SK-N-MC (cell line): ENCODE measurements at regions not wholly inside any gene's neighbourhood (a gene's known extent, or its start where the extent isn't known, plus 50 kb on each side); places are given as distances from the start of the nearest gene placed in this dataset.

ENCODE experiments used
- DNase-seq: peaks from one replicate; pipeline ENCODE4 v3.0.0-alpha.2; 2011; ENCODE audit warnings: low read depth, low spot score
- H3K27ac ChIP-seq: fragments of 200-600 bp; sonication (generic); 2 replicates; pipeline ENCODE4 v1.5.1; 2016; ENCODE audit warnings: mixed run types
- H3K36me3 ChIP-seq: fragments of 200-600 bp; sonication (generic); 2 replicates; pipeline ENCODE4 v1.6.1; 2017; ENCODE audit warnings: antibody characterized with exemption, low read length, mixed read lengths; ENCODE audit not compliant: insufficient read depth
- H3K4me3 ChIP-seq: fragments of 200-600 bp; sonication (generic); 2 replicates; pipeline ENCODE4 v1.5.1; 2016
- H3K9ac ChIP-seq: fragments of 200-600 bp; sonication (generic); 2 replicates; pipeline ENCODE4 v1.8.0; 2017; ENCODE audit warnings: mixed run types, mixed read lengths; ENCODE audit not compliant: insufficient read length
- H3K9me3 ChIP-seq: fragments of 200-600 bp; sonication (generic); 2 replicates; pipeline ENCODE4 v1.6.1; 2017; ENCODE audit warnings: low read depth, mild to moderate bottlenecking, antibody characterized with exemption, low read length, moderate library complexity, mixed read lengths
- EZH2 ChIP-seq: fragments of 200-600 bp; sonication (generic); IDR thresholded peaks from one replicate; pipeline ENCODE4 v1.6.1; 2017; ENCODE audit warnings: antibody characterized with exemption
- FOXP2 ChIP-seq: optimal IDR thresholded peaks from 2 replicates; pipeline ENCODE3; 2011; ENCODE audit warnings: mild to moderate bottlenecking, moderate library complexity; ENCODE audit not compliant: insufficient read depth; ENCODE audit errors: extremely low read length, control extremely low read depth
- POLR2AphosphoS5 ChIP-seq: IDR thresholded peaks from 2 replicates; pipeline ENCODE4 v1.6.1; 2012; ENCODE audit warnings: mild to moderate bottlenecking, low read depth, low read length, borderline replicate concordance

DNA sequence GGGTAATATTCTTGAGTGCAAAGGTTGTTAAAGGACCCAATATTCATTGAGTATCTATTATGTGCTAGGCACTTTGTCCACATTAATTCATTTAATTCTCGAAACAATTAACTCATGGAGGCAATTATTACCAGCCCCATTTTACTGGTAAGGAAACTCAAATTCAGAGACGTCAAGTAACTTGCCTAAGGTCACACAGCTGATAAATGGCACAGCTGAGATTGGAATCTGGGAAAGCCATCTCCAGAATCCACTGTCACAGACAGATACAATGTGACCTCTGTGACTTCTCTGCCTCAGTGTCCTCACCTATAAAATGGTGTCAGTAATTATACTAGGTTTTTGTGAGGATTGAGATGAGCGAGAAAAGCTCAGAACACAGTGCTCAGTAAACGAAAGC lies 320.8 kb upstream of the ZFHX3 start:
- no peaks in the 10 kb centered on the region for H3K36me3 ChIP-seq
- H3K4me3 ChIP-seq: no peak overlapping the region
- DNase-seq: no peak
- no peaks in the 10 kb centered on the region for H3K9me3 ChIP-seq
- no peak overlapping the region for H3K27ac ChIP-seq
- H3K9ac ChIP-seq: no peak overlapping the region
- TF ChIP-seq FOXP2 (no peak), POLR2AphosphoS5 (no peak)

DNA sequence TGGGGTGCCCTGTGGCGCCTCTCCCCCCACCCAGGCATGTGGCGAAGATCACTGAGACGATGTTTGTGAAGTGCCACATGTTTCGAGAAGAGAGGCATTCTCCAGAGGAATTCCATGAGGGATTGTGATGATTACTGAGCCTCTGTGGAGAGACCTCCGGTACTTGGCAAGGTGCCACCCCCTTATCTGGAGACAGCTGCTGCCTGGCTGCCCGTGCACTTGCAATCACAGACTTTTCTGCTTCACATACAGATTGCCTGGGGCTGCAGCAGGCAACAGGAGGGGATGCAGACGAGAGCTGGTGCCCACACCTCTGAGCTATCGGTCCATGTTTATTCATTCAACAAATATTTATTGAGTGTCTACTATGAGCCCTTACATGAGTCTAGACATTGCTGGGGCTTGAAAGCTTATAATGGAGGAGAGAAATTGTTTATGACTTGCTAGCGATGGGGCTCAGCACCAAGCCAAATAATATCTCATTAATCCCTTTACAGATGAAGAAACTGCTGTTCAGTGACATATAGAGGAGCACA lies 317.2 kb upstream of the ZFHX3 start:
- TF ChIP-seq POLR2AphosphoS5 (no peak), EZH2 (no peak), FOXP2 (no peak)
- Histone ChIP-seq H3K36me3 (no peaks in the 10 kb centered on the region), H3K9ac (no peak overlapping the region), H3K4me3 (peak overlapping the region; percentile 25; the same call in 1 of the 2 replicates), H3K27ac (no peak overlapping the region), H3K9me3 (no peaks in the 10 kb centered on the region)
- DNase-seq: peak; percentile 5

DNA sequence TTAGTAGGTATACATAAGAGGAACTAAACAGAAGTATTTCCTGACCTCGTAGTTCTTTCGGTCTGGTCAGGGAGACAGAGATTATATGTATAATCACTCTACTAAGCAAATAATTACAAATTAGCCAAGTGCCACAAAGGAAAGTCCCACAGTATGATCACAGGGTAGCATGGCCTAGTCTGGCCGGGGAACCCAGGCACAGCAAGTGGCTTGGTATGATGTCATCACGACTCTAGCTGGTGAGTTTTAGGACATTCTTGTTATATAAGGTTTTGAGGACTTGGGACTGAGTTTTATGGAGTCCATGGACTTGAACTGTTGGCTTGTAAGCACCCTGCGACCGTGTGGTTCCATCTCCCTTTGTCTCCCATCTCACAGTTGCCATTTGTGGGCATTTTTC lies 316.5 kb upstream of the ZFHX3 start:
- TF ChIP-seq EZH2: no peak
- no peak for TF ChIP-seq POLR2AphosphoS5
- TF ChIP-seq FOXP2: no peak
- Histone ChIP-seq H3K27ac (no peak overlapping the region), H3K36me3 (no peaks in the 10 kb centered on the region), H3K9me3 (no peaks in the 10 kb centered on the region), H3K9ac (no peak overlapping the region), H3K4me3 (no peak overlapping the region)
- no peak for DNase-seq

DNA sequence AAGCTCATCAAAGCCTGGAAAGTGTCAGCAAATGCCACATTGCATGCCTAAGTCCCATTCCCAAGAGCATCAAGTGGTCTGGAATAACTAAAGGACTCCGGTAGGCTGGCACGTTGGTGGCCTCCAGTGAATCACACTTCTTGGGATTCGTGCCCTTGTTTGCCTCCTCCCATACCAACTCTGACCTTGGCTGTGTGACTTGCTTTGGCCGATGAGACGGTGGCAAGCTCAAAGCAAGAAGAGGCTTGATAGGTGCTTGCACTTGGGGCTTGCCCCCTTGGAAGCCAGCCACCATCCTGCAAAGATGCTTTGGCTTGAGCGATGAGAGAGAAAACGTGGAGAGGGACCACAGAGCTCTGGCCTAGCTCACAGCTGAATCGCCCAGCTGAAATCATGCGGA lies 313.1 kb upstream of the ZFHX3 start:
- no peak overlapping the region for H3K27ac ChIP-seq
- H3K9me3 ChIP-seq: no peaks in the 10 kb centered on the region
- no peaks in the 10 kb centered on the region for H3K36me3 ChIP-seq
- TF ChIP-seq POLR2AphosphoS5 (no peak), FOXP2 (no peak), EZH2 (no peak)
- H3K4me3 ChIP-seq: no peak overlapping the region
- DNase-seq: no peak
- H3K9ac ChIP-seq: no peak overlapping the region

DNA sequence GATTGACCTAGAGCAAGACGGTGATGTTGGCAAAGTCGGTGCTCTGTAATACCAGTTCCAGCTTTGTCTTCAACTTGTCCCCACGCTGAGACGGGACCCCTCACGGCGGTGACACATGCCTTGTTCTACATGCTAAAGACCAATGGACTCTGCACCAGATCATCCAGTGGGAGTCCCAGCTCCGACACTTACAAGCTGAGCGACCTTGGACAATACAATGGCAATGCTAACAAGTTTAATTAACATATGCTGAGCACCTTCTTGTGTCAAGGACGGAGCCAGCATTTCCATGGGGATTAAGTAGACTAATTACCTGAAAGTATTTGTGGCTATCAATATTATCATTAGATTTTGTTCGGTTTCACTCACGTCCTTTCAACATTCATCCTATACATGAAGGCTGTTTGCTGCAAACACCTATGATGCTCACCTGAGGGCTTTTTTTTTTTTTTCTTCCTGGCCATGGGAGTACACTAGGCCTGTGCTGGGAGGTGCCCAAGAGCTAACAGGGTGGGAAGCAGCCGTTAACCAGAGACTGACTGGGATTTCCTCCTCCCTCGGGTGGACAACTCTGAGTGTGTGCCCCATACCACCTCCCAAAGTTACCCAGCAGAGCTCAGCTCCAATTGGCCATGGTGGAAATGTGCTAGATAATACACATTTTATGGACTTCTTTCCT lies 308.6 kb upstream of the ZFHX3 start:
- Histone ChIP-seq H3K4me3 (no peak overlapping the region), H3K9ac (no peak overlapping the region), H3K27ac (no peak overlapping the region), H3K9me3 (no peaks in the 10 kb centered on the region), H3K36me3 (no peaks in the 10 kb centered on the region)
- no peak for DNase-seq
- TF ChIP-seq EZH2 (no peak), POLR2AphosphoS5 (no peak), FOXP2 (no peak)

DNA sequence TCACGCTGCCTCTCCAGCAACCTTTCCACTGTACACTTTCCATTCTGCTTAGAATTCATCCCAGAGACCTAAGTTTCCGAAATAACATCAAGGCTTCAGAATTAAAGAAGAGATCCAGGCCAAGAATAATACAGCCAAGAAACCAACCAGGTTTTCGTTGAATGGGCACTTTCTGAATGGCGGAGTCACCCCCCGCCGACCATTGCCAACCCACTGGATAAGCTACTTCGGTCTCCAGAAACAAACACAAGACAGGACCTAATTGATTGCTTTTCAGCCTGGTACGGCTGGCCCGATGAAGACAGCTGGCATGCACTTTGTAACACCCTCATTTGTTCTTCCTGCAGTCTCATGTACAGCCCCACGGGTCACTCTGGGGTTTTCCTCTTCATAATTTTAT lies 308.1 kb upstream of the ZFHX3 start:
- H3K27ac ChIP-seq: no peak overlapping the region
- no peaks in the 10 kb centered on the region for H3K36me3 ChIP-seq
- H3K9me3 ChIP-seq: no peaks in the 10 kb centered on the region
- H3K9ac ChIP-seq: no peak overlapping the region
- TF ChIP-seq POLR2AphosphoS5 (no peak), EZH2 (no peak), FOXP2 (no peak)
- DNase-seq: no peak
- H3K4me3 ChIP-seq: no peak overlapping the region

DNA sequence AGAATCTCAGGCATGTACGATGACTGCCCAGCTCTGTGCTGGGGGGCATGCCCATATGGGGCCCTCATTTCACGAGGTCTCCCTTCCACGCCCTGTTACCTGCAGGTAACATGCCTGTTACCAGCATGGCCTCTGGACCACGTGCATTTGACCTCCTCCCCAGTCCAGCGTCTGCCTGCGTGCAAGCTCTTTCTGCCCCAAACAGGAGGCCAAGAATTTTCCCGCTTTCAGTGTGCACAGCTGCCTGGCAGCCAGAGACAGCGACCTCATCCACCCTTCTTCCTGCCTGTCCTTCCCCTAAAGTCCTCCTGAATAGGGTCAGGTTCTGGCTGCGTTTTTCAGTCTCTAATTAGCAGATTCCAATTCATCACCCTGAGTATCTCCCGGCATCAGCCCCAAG lies 306.5 kb upstream of the ZFHX3 start:
- Histone ChIP-seq H3K9ac (no peak overlapping the region), H3K4me3 (no peak overlapping the region), H3K9me3 (no peaks in the 10 kb centered on the region), H3K27ac (no peak overlapping the region), H3K36me3 (no peaks in the 10 kb centered on the region)
- TF ChIP-seq POLR2AphosphoS5: no peak
- DNase-seq: no peak

DNA sequence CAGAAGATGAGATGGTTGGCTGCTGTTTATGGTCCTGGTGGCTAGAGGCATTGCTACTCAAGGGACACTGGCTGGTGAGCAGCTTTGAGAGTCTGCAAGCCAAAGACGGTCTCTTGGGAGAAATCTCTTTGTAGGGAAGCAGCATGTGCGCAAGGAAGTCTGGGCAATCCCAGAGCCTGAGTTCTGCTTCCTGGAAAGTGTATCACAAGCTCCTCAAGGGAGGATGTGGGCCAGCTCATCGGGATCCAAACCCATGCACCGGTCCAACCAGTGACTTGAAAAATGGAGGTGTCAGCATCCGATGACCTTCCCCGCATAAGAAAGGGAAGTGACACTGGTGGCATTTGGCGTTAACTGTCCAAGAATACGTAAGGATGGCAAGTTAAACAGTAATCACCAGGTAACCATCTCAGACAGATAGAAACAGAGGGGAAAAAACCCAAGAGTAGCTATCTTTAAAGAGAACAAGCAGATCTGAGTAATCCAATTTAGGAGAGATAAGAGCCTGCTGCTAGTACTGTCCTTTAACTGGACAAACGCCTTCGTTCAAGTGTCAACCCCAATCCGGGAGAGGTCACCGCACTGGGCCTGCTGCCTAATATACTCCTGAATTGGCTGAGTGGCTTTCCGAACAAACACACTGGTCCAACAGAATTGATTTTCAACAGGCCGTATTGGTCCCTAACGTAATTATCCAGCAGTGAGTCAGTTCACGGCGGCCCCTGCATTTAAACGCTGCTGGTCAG lies 303.0 kb upstream of the ZFHX3 start:
- no peaks in the 10 kb centered on the region for H3K9me3 ChIP-seq
- H3K9ac ChIP-seq: no peak overlapping the region
- no peak for DNase-seq
- H3K36me3 ChIP-seq: no peaks in the 10 kb centered on the region
- no peak overlapping the region for H3K4me3 ChIP-seq
- no peak overlapping the region for H3K27ac ChIP-seq
- TF ChIP-seq FOXP2 (no peak), EZH2 (no peak), POLR2AphosphoS5 (no peak)
